ENCODE measurements at regions not wholly inside any gene's neighbourhood (a gene's known extent, or its start where the extent isn't known, plus 50 kb on each side); places are given as distances from the start of the nearest gene placed in this dataset.

DNA sequence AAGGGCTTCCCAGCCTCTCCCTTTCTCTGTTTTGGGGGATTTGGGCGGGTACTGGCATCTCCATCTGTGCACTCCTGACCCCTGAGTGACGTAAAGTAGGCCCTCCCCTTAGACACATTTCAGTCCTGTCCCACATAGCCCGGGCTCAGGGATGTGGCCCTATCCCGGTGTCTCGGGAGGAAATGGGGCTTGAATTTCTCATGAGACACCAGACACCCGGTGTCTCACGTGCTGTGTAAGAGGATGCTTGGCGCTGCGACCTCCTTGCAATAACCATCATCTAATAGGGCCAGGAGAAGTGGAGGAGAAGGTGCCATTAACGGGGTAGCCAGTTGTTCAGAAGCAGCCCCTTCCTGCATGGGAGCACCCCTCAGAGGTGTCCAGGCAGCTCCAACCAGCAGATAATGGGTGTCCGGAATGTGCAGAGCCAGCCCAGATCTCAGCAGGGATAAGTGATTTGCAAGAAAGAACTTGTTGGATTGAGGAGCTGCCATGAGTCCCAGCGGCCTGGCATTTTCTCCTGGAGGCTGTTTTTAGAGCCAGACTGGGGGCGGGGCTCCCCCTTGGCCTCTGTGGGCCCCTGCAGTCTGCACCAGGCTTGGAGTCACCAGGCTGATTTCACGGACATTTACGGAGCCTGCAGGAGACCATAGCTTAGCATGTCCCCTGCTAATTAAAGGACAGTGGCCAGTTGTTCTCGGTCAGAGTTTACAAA lies 372.0 kb downstream of the PREX1 start:
- no peak overlapping the region for H3K27ac ChIP-seq
- no peak overlapping the region for H3K4me3 ChIP-seq (ENCODE audit: low read depth in 1 of 2, low read length in 1 of 2)
- no peaks in the 10 kb centered on the region for H3K36me3 ChIP-seq
- peaks cover 3% of the 10 kb centered on the region for H3K27me3 ChIP-seq
- TF ChIP-seq, protein P1, sequence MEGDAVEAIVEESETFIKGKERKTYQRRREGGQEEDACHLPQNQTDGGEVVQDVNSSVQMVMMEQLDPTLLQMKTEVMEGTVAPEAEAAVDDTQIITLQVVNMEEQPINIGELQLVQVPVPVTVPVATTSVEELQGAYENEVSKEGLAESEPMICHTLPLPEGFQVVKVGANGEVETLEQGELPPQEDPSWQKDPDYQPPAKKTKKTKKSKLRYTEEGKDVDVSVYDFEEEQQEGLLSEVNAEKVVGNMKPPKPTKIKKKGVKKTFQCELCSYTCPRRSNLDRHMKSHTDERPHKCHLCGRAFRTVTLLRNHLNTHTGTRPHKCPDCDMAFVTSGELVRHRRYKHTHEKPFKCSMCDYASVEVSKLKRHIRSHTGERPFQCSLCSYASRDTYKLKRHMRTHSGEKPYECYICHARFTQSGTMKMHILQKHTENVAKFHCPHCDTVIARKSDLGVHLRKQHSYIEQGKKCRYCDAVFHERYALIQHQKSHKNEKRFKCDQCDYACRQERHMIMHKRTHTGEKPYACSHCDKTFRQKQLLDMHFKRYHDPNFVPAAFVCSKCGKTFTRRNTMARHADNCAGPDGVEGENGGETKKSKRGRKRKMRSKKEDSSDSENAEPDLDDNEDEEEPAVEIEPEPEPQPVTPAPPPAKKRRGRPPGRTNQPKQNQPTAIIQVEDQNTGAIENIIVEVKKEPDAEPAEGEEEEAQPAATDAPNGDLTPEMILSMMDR (IDR thresholded peaks at IDR 0.05), result no peak
- no peaks in the 10 kb centered on the region for H3K9me3 ChIP-seq
- no peaks in the 10 kb centered on the region for H3K4me1 ChIP-seq (ENCODE audit: control insufficient read depth in 1 of 2, insufficient read depth in 1 of 2, low read depth in 1 of 2, low read length in 1 of 2)

DNA sequence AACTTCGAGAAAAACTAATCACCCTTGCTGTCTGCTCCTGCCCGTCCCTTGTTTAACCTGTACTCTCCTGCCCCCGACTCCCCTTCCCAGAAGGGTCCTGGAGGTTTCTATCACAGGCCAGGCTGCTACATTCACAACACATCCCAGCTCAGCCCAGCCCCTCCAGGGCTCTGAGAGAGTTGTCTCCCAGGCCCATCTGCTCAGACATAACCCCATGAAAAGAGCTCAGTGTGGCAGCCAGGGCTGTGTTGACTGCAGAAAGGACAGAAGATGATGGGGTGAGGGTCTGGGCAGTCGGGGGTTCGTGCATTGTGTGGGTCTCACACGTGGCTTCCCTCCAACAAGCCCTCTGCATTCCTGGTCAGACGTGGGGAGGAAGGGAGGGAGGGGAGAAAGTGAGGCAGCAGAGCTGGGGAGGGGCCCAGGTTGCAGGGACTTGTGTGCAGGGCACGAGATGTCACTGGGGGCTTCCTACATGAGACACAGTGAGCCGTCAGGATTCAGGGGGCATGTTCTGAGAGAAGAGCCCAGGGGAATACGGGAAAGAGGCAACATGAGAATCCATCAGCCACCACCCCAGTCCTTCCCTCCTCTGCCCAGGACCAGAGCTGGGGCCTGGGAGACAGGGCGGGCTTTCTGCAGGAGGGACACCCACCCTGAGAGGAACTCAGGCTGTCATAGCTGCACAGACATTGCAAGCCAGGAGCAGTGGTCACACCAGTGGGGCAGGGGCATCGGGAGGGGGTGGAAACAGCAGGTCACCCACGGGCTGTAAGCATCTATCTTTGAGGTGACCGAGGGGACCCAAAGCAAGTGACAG lies 372.9 kb downstream of the PREX1 start:
- H3K27me3 ChIP-seq, result peaks cover 3% of the 10 kb centered on the region
- no peaks in the 10 kb centered on the region for H3K9me3 ChIP-seq
- no peaks in the 10 kb centered on the region for H3K4me1 ChIP-seq (ENCODE audit: control insufficient read depth in 1 of 2, insufficient read depth in 1 of 2, low read depth in 1 of 2, low read length in 1 of 2)
- no peak overlapping the region for H3K27ac ChIP-seq
- no peak overlapping the region for H3K4me3 ChIP-seq (ENCODE audit: low read depth in 1 of 2, low read length in 1 of 2)
- H3K36me3 ChIP-seq, result no peaks in the 10 kb centered on the region
- TF ChIP-seq, protein P1 (IDR thresholded peaks at IDR 0.05), result no peak

DNA sequence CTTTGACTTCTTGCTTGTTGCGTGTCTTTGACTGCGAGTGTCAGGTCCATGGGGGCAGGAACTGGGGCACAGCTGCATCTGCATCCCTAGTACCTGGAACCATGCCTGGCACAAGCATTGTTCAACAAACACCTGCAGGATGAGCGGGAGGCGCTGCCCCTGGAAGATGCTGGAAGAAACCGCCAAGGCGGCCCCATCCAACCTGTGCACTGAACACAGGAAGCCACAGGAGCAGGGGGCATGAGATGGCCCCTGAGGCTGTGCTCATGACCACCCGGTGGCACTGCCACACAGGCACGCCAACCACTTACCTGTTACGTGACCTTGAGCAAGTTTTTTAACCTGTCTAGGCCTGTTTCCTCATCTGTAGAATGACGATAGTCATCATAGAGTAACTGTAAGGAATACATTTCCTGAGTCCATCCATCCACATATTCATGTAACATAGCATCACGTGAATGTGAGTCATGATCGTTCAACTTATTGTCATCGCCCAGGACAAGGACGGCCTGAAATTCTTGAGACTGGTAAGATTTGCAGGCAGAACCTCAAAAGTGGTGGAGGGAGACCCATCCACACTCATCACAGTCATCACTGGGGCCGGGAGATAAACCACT lies 374.2 kb downstream of the PREX1 start:
- Histone ChIP-seq H3K36me3 (no peaks in the 10 kb centered on the region), H3K27ac (no peak overlapping the region), H3K9me3 (no peaks in the 10 kb centered on the region), H3K4me3 (ENCODE audit: low read depth in 1 of 2, low read length in 1 of 2) (no peak overlapping the region), H3K4me1 (ENCODE audit: control insufficient read depth in 1 of 2, insufficient read depth in 1 of 2, low read depth in 1 of 2, low read length in 1 of 2) (no peaks in the 10 kb centered on the region), H3K27me3 (peaks cover 3% of the 10 kb centered on the region)
- TF ChIP-seq, protein P1 (IDR thresholded peaks at IDR 0.05), result no peak

DNA sequence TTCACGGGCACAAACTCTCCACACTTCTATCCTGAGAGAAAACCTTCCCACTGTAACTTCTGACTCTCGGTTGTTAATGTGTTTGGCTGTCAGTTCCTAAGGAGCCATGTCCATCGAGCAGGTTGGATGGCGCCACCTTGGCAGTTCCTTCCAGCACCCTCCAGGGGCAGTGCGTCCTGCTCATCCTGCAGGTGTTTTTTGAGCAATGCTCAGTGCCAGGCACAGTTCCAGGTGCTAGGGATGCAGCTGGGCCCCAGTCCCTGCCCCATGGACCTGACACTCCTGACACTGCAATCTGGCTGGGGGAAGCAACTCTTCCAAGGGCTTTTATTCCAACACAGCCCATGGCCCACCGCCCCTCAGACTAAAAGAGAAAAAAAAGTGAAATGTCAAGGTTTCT lies 376.4 kb downstream of the PREX1 start:
- H3K27ac ChIP-seq, result no peak overlapping the region
- TF ChIP-seq, protein P1 (IDR thresholded peaks at IDR 0.05), result no peak
- no peaks in the 10 kb centered on the region for H3K4me1 ChIP-seq (ENCODE audit: control insufficient read depth in 1 of 2, insufficient read depth in 1 of 2, low read depth in 1 of 2, low read length in 1 of 2)
- H3K4me3 ChIP-seq (ENCODE audit: low read depth in 1 of 2, low read length in 1 of 2), result no peak overlapping the region
- H3K9me3 ChIP-seq, result no peaks in the 10 kb centered on the region
- peaks cover 3% of the 10 kb centered on the region for H3K27me3 ChIP-seq
- H3K36me3 ChIP-seq, result no peaks in the 10 kb centered on the region

DNA sequence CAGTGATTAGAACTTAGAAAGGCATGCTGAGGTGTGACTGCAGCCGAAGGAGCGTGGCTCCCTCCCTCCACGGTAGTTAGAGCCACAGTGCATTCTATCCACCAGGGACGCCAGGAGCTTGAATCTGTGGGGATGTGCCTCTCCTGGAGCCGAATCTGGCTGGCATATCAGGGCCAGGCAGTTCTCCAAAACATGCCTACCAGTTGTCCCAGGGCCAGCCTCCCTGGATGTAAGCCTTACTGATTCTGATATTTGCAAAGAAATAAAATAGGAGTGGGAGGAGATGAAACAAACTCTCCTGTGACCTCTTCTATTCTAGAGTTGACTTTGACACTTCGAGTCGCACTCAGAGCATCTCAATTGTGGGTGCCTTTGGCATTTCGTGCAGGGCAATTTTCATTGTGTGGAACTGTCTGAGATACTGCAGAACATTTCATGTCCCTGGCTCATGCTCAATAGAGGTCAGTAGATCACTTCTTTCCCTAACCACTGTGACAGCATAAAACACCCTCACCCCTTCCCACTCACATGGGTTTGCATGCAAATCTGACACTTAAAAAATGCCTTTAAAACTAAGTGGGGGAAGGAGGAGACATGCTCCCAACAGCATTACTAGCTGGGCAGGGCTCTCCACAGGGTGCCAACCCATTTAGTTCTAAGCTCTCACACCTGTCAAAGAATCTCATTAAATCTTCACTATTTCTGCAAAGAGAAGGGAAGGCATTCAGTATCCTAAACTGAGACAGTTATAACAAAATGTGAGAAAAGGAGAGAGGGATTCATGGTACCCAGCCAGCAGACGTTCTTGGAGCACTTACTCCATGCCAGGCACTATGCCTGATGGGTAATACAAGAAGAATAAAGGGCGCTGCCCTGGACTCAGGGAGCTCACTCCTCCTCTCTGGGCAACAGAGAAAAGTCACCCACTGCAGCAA lies 378.9 kb downstream of the PREX1 start:
- Histone ChIP-seq H3K36me3 (no peaks in the 10 kb centered on the region), H3K4me3 (ENCODE audit: low read depth in 1 of 2, low read length in 1 of 2) (no peak overlapping the region), H3K27ac (no peak overlapping the region), H3K27me3 (no peaks in the 10 kb centered on the region), H3K9me3 (no peaks in the 10 kb centered on the region), H3K4me1 (ENCODE audit: control insufficient read depth in 1 of 2, insufficient read depth in 1 of 2, low read depth in 1 of 2, low read length in 1 of 2) (no peaks in the 10 kb centered on the region)
- TF ChIP-seq, protein P1 (IDR thresholded peaks at IDR 0.05), result no peak
